ENCODE measurements at regions not wholly inside any gene's neighbourhood (a gene's known extent, or its start where the extent isn't known, plus 50 kb on each side); places are given as distances from the start of the nearest gene placed in this dataset.
A peak's percentile ranks its signal among the peaks of the same experiment; 100 is the strongest.

DNA sequence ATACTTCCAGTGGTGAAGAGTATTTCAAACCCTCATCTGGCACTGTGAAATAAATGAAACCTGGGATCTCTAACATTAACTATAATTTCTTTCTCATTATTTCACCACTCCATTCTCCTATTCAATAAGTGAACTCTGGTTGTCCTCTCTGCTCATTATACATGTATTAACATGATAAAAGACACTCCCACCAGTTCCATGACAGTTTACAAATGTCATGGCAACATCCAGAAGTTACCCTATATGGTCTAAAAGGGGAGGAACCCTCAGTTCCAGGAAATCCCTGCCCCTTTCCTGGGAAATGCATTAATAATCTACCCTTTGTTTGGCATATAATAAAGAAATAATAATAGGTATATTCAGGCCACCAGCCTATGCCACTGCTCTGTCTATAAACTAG, 62.7 kb upstream of the BRINP3 start:
- DNase-seq (ENCODE audit: low spot score), result no peak

DNA sequence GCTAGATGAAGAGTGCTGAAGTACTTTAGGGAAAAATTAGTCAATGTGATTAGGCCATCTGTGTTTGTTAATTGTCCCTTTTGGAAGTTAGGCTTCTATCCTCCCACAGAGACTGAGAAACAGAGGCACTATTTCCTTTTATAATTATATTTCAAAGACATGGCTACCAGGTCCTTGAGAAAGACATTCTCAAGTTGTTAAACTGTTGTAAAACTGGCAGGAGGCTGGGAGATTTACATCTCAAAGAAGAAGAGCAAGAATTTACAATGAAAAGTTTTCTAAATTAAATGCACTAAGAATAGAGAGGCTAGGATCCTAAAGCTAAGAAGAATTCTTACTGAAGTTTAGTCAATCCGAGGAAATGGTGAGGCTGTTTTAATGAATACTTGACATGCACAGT, 74.0 kb upstream of the BRINP3 start:
- DNase-seq (ENCODE audit: low spot score), result no peak

DNA sequence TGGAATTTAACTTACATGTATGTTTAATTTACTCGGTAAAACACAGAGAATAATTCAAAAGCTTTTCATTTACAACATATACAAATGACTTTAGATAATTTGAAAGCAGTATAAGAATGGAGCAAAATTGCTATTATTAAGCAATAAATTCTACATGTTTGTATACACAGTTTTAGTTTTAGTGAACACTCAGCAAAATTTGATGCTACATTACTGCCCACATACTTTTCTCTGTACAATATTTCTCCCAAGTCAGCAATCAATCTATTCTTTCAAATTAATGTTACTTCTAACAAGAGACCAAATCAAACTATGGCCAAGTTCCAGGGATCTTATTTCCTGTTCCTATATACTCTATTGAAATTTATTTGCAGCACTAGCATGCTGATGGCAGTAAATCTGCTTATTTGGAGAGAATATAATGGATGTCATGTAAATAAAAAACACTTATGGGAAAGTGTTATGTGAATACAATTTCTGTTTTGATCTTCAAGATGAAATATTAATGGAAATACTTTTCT, 82.6 kb upstream of the BRINP3 start:
- DNase-seq (ENCODE audit: low spot score), result no peak

DNA sequence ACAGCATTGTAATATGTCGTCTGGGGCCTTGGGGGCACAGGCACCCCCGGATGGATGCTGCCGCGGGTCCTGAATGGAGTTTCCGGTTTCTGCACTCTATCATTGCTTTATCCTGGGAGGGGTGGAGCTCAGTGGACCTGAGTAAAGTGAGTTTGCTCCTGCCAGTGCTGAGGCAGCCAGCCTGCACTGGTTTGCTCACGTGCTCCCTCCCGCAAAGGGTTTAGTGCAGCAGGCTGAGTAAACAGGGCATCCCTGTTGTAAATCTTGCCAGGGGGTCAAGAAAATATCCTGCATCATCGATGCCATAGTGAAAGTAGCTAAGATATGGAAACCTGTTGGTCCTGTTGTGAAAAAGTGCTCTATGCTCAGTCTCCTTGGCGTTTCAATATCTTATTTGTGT, 85.6 kb upstream of the BRINP3 start:
- DNase-seq (ENCODE audit: low spot score), result no peak

DNA sequence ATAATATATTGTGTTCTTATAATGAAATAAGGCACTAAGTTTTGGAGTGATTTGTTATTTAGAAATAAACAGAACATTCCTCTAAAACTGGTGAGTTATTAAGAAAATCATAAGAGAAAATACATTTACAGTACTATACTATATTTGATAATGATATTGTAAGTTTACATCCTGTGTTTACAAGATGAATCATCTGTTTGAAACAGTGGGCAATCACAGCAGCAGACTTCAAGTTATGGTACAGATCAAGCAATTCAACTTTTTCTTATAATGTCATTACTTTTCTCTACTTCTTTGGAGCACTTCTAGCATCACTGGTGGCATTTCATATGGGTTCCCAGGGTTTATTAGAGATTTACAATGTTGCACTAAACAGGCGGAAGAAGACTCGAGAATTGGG, 86.5 kb upstream of the BRINP3 start:
- DNase-seq (ENCODE audit: low spot score), result no peak

DNA sequence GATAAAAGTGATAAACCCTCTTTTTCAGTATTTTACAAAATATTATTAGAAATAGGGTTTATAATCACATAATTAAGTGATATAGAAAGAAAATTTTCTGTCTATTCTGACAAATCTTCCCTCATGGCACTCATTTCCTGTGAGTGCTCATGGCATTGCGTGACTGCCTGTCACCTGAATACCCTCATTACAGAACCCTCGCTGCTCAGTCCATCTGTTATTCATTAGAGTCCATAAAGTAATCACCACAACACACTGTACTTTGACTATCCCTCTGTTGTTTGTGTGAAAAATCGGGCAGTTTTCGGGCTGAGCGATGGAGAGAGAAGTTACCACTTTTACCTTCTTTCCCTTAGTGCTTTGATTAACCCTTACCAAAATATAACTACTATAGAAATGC, 100.4 kb upstream of the BRINP3 start:
- peak; percentile 56 for DNase-seq (ENCODE audit: low spot score)

DNA sequence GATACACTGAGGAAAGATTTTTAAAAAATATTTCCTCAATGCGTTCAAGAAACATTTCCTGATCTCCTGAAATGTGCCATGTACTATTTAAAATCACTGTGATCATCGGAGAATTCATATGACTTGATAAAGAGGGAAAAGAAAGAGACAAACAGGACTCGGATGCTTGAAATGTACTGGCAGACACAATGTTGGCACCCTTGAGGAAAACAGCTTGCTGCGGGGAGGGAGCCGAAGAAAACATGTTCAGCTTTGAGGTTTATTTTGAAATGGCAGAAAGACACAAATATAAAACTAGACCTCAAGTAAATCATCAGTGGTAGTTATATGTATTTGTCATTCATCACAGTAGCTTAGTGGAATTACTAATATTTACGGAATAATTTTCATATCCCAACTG, 100.9 kb upstream of the BRINP3 start:
- no peak for DNase-seq (ENCODE audit: low spot score)

DNA sequence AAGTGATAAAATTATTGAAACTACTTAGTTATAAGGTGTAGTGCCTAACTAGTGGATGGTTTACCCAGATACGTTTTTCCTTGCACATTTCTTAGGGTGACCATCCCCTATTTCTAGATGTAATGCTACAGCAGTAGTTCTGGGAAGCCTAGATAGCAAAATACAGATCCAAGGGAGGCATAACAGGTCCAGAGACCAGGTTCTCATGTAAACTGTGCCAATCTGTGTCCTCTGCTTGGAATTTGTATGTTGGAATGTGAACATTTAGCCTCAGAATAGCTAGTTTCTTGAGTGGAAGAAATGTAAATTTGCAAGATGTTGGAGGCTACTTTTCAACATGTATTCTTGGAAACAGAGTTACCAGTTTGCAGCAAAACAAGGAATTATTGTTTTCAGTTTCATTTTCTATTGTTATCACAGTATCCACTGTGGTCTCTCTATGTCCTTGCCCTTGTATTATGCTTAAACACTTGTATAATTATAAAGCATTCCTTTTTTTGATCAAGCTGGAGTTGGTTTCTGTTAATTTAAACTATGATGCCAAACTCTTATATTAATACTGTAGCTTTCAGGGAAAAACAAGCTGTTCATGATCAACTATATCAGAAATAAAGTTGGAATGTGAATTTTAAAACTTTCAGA, 102.0 kb upstream of the BRINP3 start:
- no peak for DNase-seq (ENCODE audit: low spot score)

DNA sequence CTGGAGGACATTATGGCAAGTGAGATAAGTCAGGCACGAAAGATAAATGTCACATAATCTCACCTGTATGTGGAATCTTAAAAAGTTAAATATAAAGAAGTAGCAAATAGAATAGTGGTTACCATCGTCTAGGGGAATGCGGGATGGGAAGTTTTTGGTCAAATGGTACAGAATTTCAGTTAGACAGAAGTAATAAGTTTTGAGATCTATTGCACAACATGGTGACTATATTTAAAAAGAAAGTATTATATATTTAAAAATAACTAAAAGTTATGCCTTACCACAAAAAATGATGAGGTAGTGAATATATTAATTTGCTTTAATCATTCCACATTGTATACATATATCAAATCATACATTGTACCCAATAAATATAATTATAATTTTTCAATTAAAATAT, 106.2 kb upstream of the BRINP3 start:
- no peak for DNase-seq (ENCODE audit: low spot score)

DNA sequence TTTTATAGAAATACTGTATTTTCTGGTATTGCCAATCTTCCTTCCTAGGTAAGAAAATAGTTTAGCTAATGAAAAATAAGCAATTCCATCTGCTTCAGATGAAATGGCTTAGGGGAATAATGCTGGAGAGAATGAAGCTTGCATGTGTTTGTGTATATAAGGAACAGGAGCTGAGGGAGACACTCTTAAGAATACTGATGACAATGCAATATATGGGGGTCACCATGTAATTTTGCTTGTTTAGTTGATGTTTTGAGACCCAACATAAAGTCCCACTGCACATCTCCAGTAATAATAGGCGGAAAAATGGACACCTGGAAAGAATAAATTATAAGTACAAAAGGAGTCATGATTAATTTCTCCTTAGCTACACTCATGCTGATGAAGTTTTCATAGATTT, 110.8 kb upstream of the BRINP3 start:
- DNase-seq (ENCODE audit: low spot score), result no peak

DNA sequence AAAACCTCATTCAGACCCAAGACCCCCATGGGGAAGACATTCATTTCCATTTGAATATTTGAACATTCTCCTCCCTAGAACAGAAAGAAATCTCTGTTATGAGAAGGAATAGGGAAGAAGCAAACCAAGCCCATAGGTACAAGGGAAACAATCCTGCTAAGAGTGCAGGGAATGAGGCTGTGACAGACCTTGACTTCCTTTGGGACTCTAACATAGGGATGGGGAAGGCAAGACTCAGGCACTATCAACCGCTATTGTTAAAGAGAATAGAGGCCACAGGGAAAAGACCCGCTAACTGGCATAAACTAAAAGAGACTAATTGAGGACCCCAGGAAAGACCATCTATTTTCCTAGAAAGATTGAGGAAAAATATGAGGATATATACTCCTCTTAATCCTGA, 117.8 kb upstream of the BRINP3 start:
- DNase-seq (ENCODE audit: low spot score), result no peak

DNA sequence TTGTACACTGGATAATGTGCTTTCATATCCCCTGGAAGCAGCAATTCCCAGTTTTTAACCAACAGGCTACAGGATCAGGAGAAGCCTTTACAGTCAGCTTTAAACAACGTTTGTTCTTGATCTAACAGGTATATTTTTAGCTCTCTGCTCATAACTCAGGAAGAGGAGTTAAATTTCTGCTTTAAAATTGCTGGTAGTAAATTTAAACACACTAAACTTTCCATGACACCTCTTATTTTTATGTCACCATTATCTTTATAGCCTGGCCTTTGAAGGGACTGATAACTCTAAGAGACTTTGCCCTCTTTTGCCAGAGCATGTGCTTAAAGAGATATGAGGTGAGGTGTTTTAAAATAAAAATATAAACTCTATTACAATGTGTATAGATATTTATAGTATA, 119.6 kb upstream of the BRINP3 start:
- no peak for DNase-seq (ENCODE audit: low spot score)

DNA sequence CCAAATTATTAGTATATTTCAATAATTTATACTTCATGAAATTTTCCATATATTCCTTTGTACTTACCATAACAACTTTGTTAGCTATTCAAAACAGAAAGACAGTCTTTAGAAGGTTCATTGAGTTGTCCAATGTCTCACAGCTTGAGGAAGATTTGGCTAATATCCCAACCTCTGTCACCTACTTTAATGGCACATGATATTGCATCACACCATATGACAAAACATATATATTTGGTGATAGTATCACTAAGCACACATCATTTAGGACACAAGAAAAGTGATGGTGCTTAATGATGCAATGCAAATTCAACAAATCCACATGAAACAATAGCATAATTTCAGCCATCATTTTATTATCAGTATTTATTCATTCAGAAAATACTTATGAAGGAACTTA, 122.0 kb upstream of the BRINP3 start:
- DNase-seq (ENCODE audit: low spot score), result no peak

DNA sequence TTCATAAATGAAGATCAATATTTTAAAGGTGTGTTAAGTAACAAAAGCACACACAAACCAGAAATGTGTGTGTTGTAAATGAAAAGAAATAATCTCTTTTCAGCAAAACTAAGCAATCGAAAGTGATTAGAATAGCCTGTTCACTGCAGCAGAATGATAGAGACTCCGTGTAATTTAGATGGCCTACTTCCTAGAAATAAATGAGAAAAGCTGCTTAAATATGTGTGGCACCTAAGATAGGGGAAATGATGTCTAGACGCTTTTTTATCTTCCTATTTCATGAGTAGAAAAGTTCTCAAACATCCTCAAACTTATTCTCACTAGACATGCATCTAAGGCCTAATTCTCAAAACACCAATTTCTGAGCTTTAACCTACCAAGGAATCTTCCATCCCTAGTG, 124.7 kb upstream of the BRINP3 start:
- DNase-seq (ENCODE audit: low spot score), result no peak

DNA sequence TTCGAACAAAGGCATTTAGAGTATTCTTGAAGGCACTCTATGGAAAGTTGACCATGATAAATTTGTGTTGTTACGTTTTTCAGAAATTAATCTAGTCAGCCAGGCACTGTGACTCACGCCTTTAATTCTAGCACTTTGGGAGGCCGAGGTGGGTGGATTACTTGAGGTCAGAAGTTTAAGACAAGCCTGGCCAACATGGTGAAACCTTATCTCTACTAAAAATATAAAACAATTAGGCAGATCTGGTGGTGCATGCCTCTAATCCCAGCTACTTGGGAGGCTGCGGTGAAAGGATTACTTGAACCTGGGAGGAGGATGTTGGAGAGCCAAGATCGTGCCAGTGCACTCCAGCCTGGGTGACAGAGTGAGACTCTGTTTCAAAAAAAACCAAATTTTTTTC, 130.6 kb upstream of the BRINP3 start:
- no peak for DNase-seq (ENCODE audit: low spot score)

DNA sequence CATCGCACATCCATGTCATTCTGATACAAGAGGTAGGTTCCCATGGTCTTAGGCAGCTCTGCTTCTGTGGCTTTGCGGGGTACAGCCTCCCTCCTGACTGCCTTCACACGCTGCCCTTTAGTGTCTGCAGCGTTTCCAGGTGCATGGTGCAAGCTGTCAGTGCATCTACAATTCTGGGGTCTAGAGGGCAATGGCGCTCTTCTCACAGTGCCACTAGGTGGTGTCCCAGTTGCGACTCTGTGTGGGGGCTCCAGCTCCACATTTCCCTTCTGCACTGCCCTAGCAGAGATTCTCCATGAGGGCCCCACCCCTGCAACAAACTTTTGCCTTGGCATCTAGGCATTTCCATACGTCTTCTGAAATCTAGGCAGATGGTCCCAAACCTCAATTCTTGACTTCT, 138.2 kb upstream of the BRINP3 start:
- DNase-seq (ENCODE audit: low spot score), result no peak

DNA sequence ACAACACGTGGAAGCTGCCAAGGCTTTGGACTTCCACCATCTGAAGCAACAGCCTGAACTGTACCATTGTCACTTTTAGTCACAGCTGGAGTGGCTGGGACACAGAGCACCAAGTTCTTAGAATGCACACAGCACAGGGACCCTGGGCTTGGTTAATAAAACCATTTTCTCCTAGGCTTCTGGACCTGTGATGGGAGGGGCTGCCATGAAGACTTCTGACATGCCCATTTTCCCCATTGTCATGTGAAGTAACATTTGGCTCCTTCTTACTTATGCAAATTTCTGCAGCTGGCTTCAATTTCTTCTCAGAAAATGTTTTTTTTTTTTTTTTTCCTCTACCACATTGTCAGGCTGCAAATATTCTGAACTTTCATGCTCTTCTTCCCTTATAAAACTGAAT, 138.6 kb upstream of the BRINP3 start:
- DNase-seq (ENCODE audit: low spot score), result no peak

DNA sequence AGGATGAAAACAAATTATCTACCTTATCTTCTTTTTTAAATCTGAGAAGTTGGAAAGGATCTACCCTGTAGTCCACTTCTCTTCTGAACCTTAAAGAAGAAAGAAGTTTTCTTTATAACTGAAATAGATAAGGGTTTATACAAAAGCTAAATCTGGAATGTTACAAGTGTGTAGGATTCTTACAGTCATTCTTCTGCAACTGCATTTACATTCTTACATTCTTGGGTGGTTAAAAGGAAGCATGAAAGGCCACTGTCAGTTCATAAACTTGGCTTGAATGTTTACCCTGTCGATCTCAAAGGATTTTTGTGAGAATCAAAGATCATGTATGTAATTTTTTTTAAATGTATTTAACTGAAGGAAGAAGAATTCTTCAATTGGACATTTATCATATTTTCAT, 142.1 kb upstream of the BRINP3 start:
- DNase-seq (ENCODE audit: low spot score), result no peak

DNA sequence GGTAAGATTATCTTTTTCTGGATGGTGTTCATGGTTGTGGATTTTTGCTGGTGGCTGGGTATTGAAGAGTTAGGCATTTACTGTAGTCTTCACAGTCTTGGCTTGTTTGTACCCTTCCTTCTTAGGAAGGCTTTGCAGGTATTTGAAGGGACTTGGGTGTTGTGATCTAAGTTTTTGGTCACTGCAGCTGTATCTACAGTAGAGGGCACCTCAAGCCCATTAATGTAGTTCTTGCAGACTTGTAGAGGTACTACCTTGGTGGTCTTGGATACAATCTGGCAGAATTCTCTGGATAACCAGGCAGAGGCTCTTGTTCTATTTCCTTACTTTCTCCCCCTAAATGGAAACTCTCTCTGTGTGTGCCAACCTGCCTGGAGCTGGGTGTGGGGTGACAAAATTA, 155.8 kb upstream of the BRINP3 start:
- DNase-seq (ENCODE audit: low spot score), result no peak

DNA sequence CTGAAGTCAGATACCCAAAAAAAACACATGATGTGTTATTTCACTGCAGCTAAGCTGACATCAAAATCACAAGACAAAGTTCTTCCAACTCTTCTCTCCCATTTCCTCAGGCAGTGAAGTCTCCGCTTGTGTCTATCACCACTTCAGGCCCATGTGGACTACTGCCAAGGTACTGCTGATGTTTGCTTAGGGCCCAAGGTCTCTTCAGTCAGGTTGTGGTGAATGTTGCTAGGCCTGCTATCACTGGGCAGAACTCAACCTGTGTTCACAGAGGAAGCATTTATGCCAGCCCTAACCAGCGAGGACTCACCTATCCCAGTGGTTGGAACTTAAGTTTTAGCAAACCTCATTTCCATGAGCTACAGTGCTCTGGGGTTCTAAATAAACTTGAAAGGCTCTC, 156.5 kb upstream of the BRINP3 start:
- no peak for DNase-seq (ENCODE audit: low spot score)

DNA sequence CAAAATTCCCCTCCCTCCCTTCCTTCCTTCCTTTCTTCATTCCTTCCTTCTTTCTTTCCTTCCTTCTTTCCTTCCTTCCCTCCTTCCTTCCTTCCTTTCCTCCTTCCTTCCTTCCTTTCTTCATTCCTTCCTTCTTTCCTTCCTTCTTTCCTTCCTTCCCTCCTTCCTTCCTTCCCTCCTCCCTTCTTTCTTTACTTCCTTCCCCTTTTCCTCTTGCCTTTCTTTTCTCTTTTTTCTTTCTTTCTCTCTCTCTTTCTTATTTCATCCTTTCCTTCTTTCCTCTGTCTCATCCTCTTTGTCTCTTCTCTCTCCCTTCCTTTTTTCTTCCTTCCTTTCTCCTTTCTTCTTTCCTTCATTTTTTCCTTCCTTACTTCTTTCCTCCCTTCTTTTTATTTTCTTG, 171.9 kb upstream of the BRINP3 start:
- no peak for DNase-seq (ENCODE audit: low spot score)

DNA sequence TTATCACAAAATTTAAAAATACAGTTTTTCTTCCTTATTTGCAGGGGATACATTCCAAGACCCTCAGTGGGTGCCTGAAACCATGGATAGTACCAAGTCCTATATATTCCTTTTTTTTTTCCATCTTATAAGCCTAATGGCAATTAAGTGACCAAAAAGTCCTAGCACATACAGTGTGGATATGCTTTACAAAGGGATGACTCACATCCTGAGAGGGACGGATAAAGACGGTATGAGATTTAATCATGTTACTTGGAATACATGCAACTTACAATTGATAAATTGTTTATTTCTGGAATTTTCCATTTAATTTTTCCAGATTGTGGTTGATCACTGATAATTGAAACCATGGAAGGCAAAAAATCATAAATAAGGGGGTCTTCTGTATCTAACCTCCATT, 181.2 kb upstream of the BRINP3 start:
- no peak for DNase-seq (ENCODE audit: low spot score)

DNA sequence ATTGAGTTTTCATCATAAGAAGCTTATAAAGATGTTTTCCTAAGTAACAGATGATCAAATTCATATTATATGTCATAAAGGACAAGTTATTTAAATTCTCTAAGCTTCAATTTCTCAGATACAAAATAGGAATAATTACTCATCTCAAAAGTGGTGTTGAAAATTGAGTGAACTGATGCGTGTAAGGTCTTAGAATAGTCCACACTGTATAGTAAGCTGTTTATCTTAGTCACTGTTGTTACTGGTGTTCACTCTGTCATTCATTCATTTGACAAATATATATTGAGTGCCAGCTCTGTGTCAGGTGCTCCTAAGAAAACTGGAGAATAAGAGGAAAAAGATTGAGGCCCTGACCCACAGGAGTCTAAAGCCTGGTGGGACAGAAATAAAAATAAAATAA, 186.3 kb upstream of the BRINP3 start:
- DNase-seq (ENCODE audit: low spot score), result no peak

DNA sequence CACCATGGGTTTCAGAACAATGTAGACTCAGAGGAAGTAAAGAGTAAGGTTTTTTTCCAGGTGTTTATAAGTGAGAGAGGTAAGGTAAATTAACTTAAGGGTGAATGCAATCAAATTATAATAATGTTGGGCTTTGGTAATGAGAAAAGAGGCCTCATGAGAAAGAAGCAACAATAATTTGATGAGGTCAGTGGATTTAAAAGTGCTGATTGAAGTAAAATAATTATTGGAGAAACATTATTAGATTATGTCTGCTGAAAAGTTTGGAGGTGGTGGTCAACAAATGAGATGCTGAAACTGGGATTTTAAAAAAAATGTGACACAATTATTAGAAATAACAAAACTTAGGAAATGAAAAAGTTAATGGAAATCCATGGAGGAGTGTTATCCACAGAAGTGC, 187.4 kb upstream of the BRINP3 start:
- no peak for DNase-seq (ENCODE audit: low spot score)

All from SK-N-DZ (cell line).